Esophagus muscularis mucosa (tissue), 3 donors: ENCODE measurements at regions not wholly inside any gene's neighbourhood (a gene's known extent, or its start where the extent isn't known, plus 50 kb on each side); places are given as distances from the start of the nearest gene placed in this dataset.

Experiments
- EP300 ChIP-seq: sonication (generic); formaldehyde crosslinking; IDR thresholded peaks from one replicate; pipeline ENCODE4 v1.6.1; 2017; ENCODE audit warnings: antibody characterized with exemption
- POLR2A ChIP-seq: fragments of 450-650 bp; IDR thresholded peaks from one replicate; pipeline ENCODE4 v1.6.1; 2017; ENCODE audit warnings: antibody characterized with exemption, moderate library complexity, mild to moderate bottlenecking, low read depth
- POLR2AphosphoS5 ChIP-seq, 2 donors: sonication (generic); formaldehyde crosslinking; IDR thresholded peaks; one replicate each; pipeline ENCODE4 v1.6.1; 2017; ENCODE audit warnings: antibody characterized with exemption in 2 of 2

DNA sequence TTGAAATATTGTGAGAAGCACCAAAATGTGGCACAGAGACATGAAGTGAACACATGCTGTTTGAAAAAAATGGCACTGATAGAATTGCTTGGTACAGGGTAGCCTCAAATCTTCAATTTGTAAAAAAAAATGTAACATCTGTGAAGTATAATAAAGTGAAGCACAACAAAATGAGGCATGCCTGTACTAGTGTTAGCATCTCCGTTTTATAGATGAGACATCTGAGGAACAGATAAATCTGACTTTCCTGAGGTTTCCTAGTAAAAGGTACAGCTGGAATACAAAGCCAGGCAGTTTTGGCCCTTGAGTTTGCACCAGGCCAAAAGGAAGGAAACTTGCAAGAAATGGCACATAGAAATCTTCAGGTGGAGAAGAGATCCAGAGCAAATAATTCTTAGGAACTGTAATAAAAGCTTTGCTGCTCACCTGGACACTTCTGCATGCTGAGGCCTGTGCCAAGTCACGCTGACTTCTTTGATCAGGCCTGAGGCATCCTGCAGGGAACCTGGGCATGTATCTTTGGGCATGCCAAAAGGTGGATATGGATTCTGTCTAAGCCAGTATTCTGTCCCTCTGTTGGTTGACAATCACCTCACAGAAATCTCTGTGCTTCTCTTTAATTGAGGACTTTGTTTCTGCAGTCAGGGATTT is 251.5 kb upstream of the PLPP4 start:
- TF ChIP-seq POLR2A (no peak), EP300 (no peak), POLR2AphosphoS5 (IDR thresholded peaks at IDR 0.05) (no peak)
